GM12891 (cell line): ENCODE measurements at regions not wholly inside any gene's neighbourhood (a gene's known extent, or its start where the extent isn't known, plus 50 kb on each side); places are given as distances from the start of the nearest gene placed in this dataset.

Experiments used
- PAX5 ChIP-seq: IDR thresholded peaks from 2 replicates; pipeline ENCODE4 v1.6.1; 2011; ENCODE audit warnings: low read length, moderate library complexity, mild to moderate bottlenecking; ENCODE audit not compliant: insufficient read depth, severe bottlenecking
- POLR2A ChIP-seq: IDR thresholded peaks from 2 replicates; pipeline ENCODE4 v1.6.1; 2011; ENCODE audit warnings: low read depth, low read length, control low read depth
- POLR2AphosphoS5 ChIP-seq: IDR thresholded peaks from 2 replicates; pipeline ENCODE4 v1.6.1; 2011; ENCODE audit warnings: low read depth, low read length, control low read depth
- POU2F2 ChIP-seq: IDR thresholded peaks from 2 replicates; pipeline ENCODE4 v1.6.1; 2011; ENCODE audit warnings: low read depth, mild to moderate bottlenecking, control low read depth, low read length, moderate library complexity
- SPI1 ChIP-seq: IDR thresholded peaks from 2 replicates; pipeline ENCODE4 v1.6.1; 2011; ENCODE audit warnings: low read depth, low read length, control low read depth
- TAF1 ChIP-seq: IDR thresholded peaks from 2 replicates; pipeline ENCODE4 v1.6.1; 2011; ENCODE audit warnings: low read depth, low read length, control low read depth

DNA sequence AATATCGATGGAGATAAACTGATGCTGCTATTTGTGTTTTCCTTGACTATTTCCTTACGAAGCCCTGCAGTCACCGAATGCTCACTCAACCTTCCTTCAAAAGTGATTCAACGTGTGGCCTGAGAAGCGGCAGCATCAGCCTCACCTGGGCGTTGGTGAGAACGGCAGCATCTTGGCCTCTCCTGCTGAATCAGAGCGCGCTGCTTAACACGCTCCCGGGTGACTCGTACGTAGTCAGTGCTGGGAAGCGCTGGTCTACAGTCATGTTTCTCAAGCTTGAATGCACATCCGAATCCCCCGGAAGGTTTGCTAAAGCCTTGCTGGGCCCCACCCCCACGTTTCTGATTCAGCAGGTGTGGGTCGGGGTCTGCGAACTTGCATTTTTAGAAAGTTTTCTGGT is 214.1 kb upstream of the RREB1 start:
- no peak for TF ChIP-seq POLR2AphosphoS5
- TF ChIP-seq POLR2A: no peak
- TF ChIP-seq SPI1: no peak
- no peak for TF ChIP-seq TAF1
- no peak for TF ChIP-seq POU2F2
- TF ChIP-seq PAX5: no peak
